CD14-positive monocyte (primary cell): ENCODE measurements at regions not wholly inside any gene's neighbourhood (a gene's known extent, or its start where the extent isn't known, plus 50 kb on each side); places are given as distances from the start of the nearest gene placed in this dataset.

Source experiments
- DNase-seq, 3 donors: peaks; one replicate each; pipeline ENCODE4 v3.0.0-alpha.2; 2011 to 2022
- H2AFZ ChIP-seq: 2 replicates; pipeline ENCODE4 v1.6.0; 2012; ENCODE audit warnings: mild to moderate bottlenecking, low read depth, low read length, inconsistent platforms; ENCODE audit not compliant: insufficient read depth, poor library complexity, severe bottlenecking
- H3K27ac ChIP-seq, 2 donors: 1 replicate in 1 of 2; 2 replicates in 1 of 2; pipeline ENCODE4 v1.5.1; 2012 to 2013; ENCODE audit warnings: low read length in 2 of 2, control low read depth in 1 of 2, inconsistent platforms in 1 of 2, low read depth in 1 of 2, mild to moderate bottlenecking in 1 of 2
- H3K27me3 ChIP-seq, 2 donors: one replicate each; pipeline versions ENCODE4 v1.6.0 to v1.6.1; 2011 to 2013; ENCODE audit warnings: low read length in 2 of 2; ENCODE audit not compliant: control insufficient read depth in 2 of 2, insufficient read depth in 2 of 2
- H3K36me3 ChIP-seq, 2 donors: replicated peaks in 1 of 2; 1 replicate in 1 of 2; 2 replicates in 1 of 2; pipeline versions ENCODE4 v1.5.1 to v1.6.1; 2012 to 2013; ENCODE audit warnings: low read length in 2 of 2, control low read depth in 1 of 2, inconsistent platforms in 1 of 2, mild to moderate bottlenecking in 1 of 2; ENCODE audit not compliant: insufficient read depth in 2 of 2, control insufficient read depth in 1 of 2
- H3K4me1 ChIP-seq, 2 donors: 1 replicate in 1 of 2; 2 replicates in 1 of 2; pipeline versions ENCODE4 v1.5.1 to v1.6.1; 2012 to 2013; ENCODE audit warnings: low read length in 2 of 2, control low read depth in 1 of 2, inconsistent platforms in 1 of 2, mild to moderate bottlenecking in 1 of 2, moderate library complexity in 1 of 2; ENCODE audit not compliant: insufficient read depth in 2 of 2, control insufficient read depth in 1 of 2
- H3K4me2 ChIP-seq: replicated peaks from 2 replicates; pipeline ENCODE3; 2012; ENCODE audit warnings: low read length, moderate library complexity, mild to moderate bottlenecking; ENCODE audit not compliant: poor library complexity, severe bottlenecking; ENCODE audit errors: extremely low read depth
- H3K4me3 ChIP-seq, 3 experiments: fragments of 200-600 bp in 1 of 3; sonication (generic) in 1 of 3; replicated peaks in 1 of 3; 1 replicate in 2 of 3; 2 replicates in 1 of 3; pipeline ENCODE4 v1.5.1; 2011 to 2013; ENCODE audit warnings: low read length in 3 of 3, mild to moderate bottlenecking in 3 of 3, control low read depth in 2 of 3, low read depth in 2 of 3, inconsistent platforms in 1 of 3, moderate library complexity in 1 of 3
- H3K79me2 ChIP-seq: 2 replicates; pipeline ENCODE4 v1.6.0; 2012; ENCODE audit warnings: mild to moderate bottlenecking, control low read depth, inconsistent platforms, low read length, moderate library complexity; ENCODE audit not compliant: insufficient read depth
- H3K9ac ChIP-seq: 2 replicates; pipeline ENCODE4 v1.6.0; 2017; ENCODE audit warnings: low read length, mild to moderate bottlenecking; ENCODE audit not compliant: insufficient read depth, poor library complexity, severe bottlenecking
- H3K9me3 ChIP-seq, 2 donors: replicated peaks in 1 of 2; 1 replicate in 1 of 2; 2 replicates in 1 of 2; pipeline versions ENCODE4 v1.5.1 to v1.6.1; 2012 to 2013; ENCODE audit warnings: low read length in 2 of 2, control low read depth in 1 of 2; ENCODE audit not compliant: control insufficient read depth in 1 of 2, insufficient read depth in 1 of 2
- H4K20me1 ChIP-seq: 2 replicates; pipeline ENCODE4 v1.6.0; 2012; ENCODE audit warnings: mild to moderate bottlenecking, low read length, control low read depth, moderate library complexity; ENCODE audit not compliant: insufficient read depth
- H3K27ac Mint-ChIP-seq, 7 donors: one replicate each; pipeline ENCODE4 v1.8.0; 2020; ENCODE audit warnings: mild to moderate bottlenecking in 7 of 7, mixed read lengths in 7 of 7, moderate library complexity in 6 of 7, inconsistent platforms in 2 of 7
- H3K27me3 Mint-ChIP-seq, 3 donors: one replicate each; pipeline ENCODE4 v1.8.0; 2021 to 2022; ENCODE audit warnings: low read depth in 3 of 3, mild to moderate bottlenecking in 3 of 3, mixed read lengths in 3 of 3, moderate library complexity in 3 of 3, inconsistent platforms in 1 of 3
- H3K36me3 Mint-ChIP-seq, 2 donors: one replicate each; pipeline ENCODE4 v1.8.0; 2020; ENCODE audit warnings: mixed read lengths in 2 of 2, inconsistent platforms in 1 of 2, mild to moderate bottlenecking in 1 of 2
- H3K4me1 Mint-ChIP-seq: one replicate; pipeline ENCODE4 v1.8.0; 2020; ENCODE audit warnings: mild to moderate bottlenecking, mixed read lengths
- H3K4me3 Mint-ChIP-seq, 2 donors: one replicate each; pipeline ENCODE4 v1.8.0; 2020; ENCODE audit warnings: mild to moderate bottlenecking in 2 of 2, mixed read lengths in 2 of 2, moderate library complexity in 1 of 2
- H3K9me3 Mint-ChIP-seq, 7 donors: one replicate each; pipeline ENCODE4 v1.8.0; 2020 to 2022; ENCODE audit warnings: mixed read lengths in 7 of 7, mild to moderate bottlenecking in 6 of 7, moderate library complexity in 6 of 7, inconsistent platforms in 2 of 7
- WGBS: methylation state at CpG from one replicate; pipeline ENCODE4 v1.1.5; 2013; ENCODE audit warnings: missing lambda C conversion rate; ENCODE audit not compliant: insufficient coverage; 5-methylcytosine and 5-hydroxymethylcytosine counted together
- intact Hi-C, 2 donors: fragments of 100-400 bp; cut with micrococcal nuclease; formaldehyde crosslinking; loops; one replicate each; pipeline versions ENCODE4 v1.15.0 to v1.15.1; 2023
- TF ChIP-seq, protein P1 (sequence below): fragments of 200-600 bp; IDR thresholded peaks from one replicate; pipeline ENCODE4 v1.8.0; 2022; ENCODE audit warnings: antibody characterized with exemption, mild to moderate bottlenecking

- no peak overlapping the region for H3K27ac Mint-ChIP-seq
- Histone ChIP-seq H3K79me2 (no peaks in the 10 kb centered on the region), H3K4me1 (no peaks in the 10 kb centered on the region), H3K27me3 (peaks cover 3 to 5% of the 10 kb centered on the region in 2 donors), H3K4me2 (no peak overlapping the region), H3K27ac (no peak overlapping the region), H2AFZ (no peak overlapping the region), H3K36me3 (no peaks in the 10 kb centered on the region), H3K9ac (no peak overlapping the region), H3K9me3 (no peaks in the 10 kb centered on the region), H4K20me1 (no peaks in the 10 kb centered on the region), H3K4me3 (no peak overlapping the region)
- peaks cover 11% of the 10 kb centered on the region in 3 donors for H3K27me3 Mint-ChIP-seq
- no peak for DNase-seq
- WGBS = 87% methylated on average over 3 of the region's 3 CpGs
- H3K4me1 Mint-ChIP-seq = no peaks in the 10 kb centered on the region
- intact Hi-C loops = no loop called here
- no peaks in the 10 kb centered on the region for H3K36me3 Mint-ChIP-seq
- TF ChIP-seq, protein P1, sequence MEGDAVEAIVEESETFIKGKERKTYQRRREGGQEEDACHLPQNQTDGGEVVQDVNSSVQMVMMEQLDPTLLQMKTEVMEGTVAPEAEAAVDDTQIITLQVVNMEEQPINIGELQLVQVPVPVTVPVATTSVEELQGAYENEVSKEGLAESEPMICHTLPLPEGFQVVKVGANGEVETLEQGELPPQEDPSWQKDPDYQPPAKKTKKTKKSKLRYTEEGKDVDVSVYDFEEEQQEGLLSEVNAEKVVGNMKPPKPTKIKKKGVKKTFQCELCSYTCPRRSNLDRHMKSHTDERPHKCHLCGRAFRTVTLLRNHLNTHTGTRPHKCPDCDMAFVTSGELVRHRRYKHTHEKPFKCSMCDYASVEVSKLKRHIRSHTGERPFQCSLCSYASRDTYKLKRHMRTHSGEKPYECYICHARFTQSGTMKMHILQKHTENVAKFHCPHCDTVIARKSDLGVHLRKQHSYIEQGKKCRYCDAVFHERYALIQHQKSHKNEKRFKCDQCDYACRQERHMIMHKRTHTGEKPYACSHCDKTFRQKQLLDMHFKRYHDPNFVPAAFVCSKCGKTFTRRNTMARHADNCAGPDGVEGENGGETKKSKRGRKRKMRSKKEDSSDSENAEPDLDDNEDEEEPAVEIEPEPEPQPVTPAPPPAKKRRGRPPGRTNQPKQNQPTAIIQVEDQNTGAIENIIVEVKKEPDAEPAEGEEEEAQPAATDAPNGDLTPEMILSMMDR = no peak
- H3K4me3 Mint-ChIP-seq = no peak overlapping the region
- peaks cover 0 to 2% (median 0%) of the 10 kb centered on the region in 7 donors for H3K9me3 Mint-ChIP-seq
Observed at GRCh38 chr5:133756036-133756435, 143.7 kb upstream of the FSTL4 start.

GRCh38 chr5:133754575-133755169, 142.3 kb upstream of the FSTL4 start:
- TF ChIP-seq, protein P1 = peak; percentile 28
- no peaks in the 10 kb centered on the region for H3K79me2 ChIP-seq
- H4K20me1 ChIP-seq = no peaks in the 10 kb centered on the region
- no peak for DNase-seq
- H3K9me3 Mint-ChIP-seq = peaks cover 0 to 2% (median 0%) of the 10 kb centered on the region in 7 donors
- no peak overlapping the region for H3K9ac ChIP-seq
- H3K4me2 ChIP-seq = no peak overlapping the region
- intact Hi-C loops = no loop called here
- peaks cover 11 to 12% (median 11%) of the 10 kb centered on the region in 3 donors for H3K27me3 Mint-ChIP-seq
- no peaks in the 10 kb centered on the region for H3K36me3 ChIP-seq
- H3K4me3 Mint-ChIP-seq = no peak overlapping the region
- H3K27ac ChIP-seq = no peak overlapping the region
- H3K4me1 ChIP-seq = no peaks in the 10 kb centered on the region
- WGBS = 48% methylated on average over 5 of the region's 5 CpGs
- H2AFZ ChIP-seq = no peak overlapping the region
- H3K4me1 Mint-ChIP-seq = no peaks in the 10 kb centered on the region
- H3K4me3 ChIP-seq = no peak overlapping the region
- peaks cover 3 to 5% of the 10 kb centered on the region in 2 donors for H3K27me3 ChIP-seq
- H3K27ac Mint-ChIP-seq = peak overlapping the region in 1 of 7 donors; percentile 28
- no peaks in the 10 kb centered on the region for H3K9me3 ChIP-seq
- no peaks in the 10 kb centered on the region for H3K36me3 Mint-ChIP-seq
